ENCODE measurements at regions not wholly inside any gene's neighbourhood (a gene's known extent, or its start where the extent isn't known, plus 50 kb on each side); places are given as distances from the start of the nearest gene placed in this dataset.

- no peaks in the 10 kb centered on the region for H3K27me3 ChIP-seq (ENCODE audit: control insufficient read depth, insufficient read depth, low read length)
- CTCF ChIA-PET, result no interaction called here
- DNase-seq (ENCODE audit: low read depth, low spot score), result no peak
- no peaks in the 10 kb centered on the region for H3K36me3 ChIP-seq (ENCODE audit: control insufficient read depth, insufficient read depth, low read length)
- POLR2A ChIA-PET, result no interaction called here
- H3K4me1 ChIP-seq (ENCODE audit: control insufficient read depth, insufficient read depth, low read length), result no peaks in the 10 kb centered on the region
- BruUV-seq (replicated peaks), result no TSS peak
- H3K4me3 ChIP-seq (ENCODE audit: low read depth in 2 of 2, low read length in 2 of 2), result no peak overlapping the region
- intact Hi-C loops (cut with micrococcal nuclease; ENCODE audit: unreplicated experiment), result no loop called here
- H3K27ac ChIP-seq (ENCODE audit: low read length), result no peak overlapping the region
- TF ChIP-seq CTCF (IDR thresholded peaks at IDR 0.05) (no peak), TCF7L2 (IDR thresholded peaks at IDR 0.05; ENCODE audit: low read depth, low read length) (no peak), POLR2AphosphoS5 (IDR thresholded peaks at IDR 0.05; ENCODE audit: low read depth, low read length) (no peak), SIN3A (IDR thresholded peaks at IDR 0.05; ENCODE audit: borderline replicate concordance, insufficient read depth, low read depth, low read length) (no peak)
- H3K9me3 ChIP-seq (ENCODE audit: control insufficient read depth, insufficient read depth, low read depth, low read length), result no peaks in the 10 kb centered on the region
- in situ Hi-C loops (cut with HindIII; ENCODE audit: low pct_unique_long_range_greater_than_20kb, low sequenced_read_pairs), result no loop called here
- ATAC-seq, result no peak
Measured at GRCh38 chr4:63459329-63459728, 949.9 kb downstream of the TECRL start.

- no peak overlapping the region for H3K27ac ChIP-seq (ENCODE audit: low read length)
- POLR2A ChIA-PET, result no interaction called here
- in situ Hi-C loops (cut with HindIII; ENCODE audit: low pct_unique_long_range_greater_than_20kb, low sequenced_read_pairs), result no loop called here
- H3K4me3 ChIP-seq (ENCODE audit: low read depth in 2 of 2, low read length in 2 of 2), result no peak overlapping the region
- CTCF ChIA-PET, result no interaction called here
- TF ChIP-seq SIN3A (IDR thresholded peaks at IDR 0.05; ENCODE audit: borderline replicate concordance, insufficient read depth, low read depth, low read length), result no peak
- no peaks in the 10 kb centered on the region for H3K9me3 ChIP-seq (ENCODE audit: control insufficient read depth, insufficient read depth, low read depth, low read length)
- H3K27me3 ChIP-seq (ENCODE audit: control insufficient read depth, insufficient read depth, low read length), result no peaks in the 10 kb centered on the region
- no peaks in the 10 kb centered on the region for H3K36me3 ChIP-seq (ENCODE audit: control insufficient read depth, insufficient read depth, low read length)
- ATAC-seq (no peak), DNase-seq (ENCODE audit: low read depth, low spot score) (no peak)
- no TSS peak for BruUV-seq (replicated peaks)
- no peaks in the 10 kb centered on the region for H3K4me1 ChIP-seq (ENCODE audit: control insufficient read depth, insufficient read depth, low read length)
- intact Hi-C loops (cut with micrococcal nuclease; ENCODE audit: unreplicated experiment), result no loop called here
Measured at GRCh38 chr4:63458010-63458409, 951.2 kb downstream of the TECRL start.

GRCh38 chr4:63440236-63440635 is 969.0 kb downstream of the TECRL start:
- DNase-seq (ENCODE audit: low read depth, low spot score) (no peak), ATAC-seq (no peak)
- no TSS peak for BruUV-seq (replicated peaks)
- CTCF ChIA-PET, result no interaction called here
- POLR2A ChIA-PET, result interaction anchor here (0.6 kb wide), 1 partner anchor 1123 kb away, joined by 4 read pairs; no protein-coding TSS in a partner anchor
- Histone ChIP-seq H3K27me3 (ENCODE audit: control insufficient read depth, insufficient read depth, low read length) (no peaks in the 10 kb centered on the region), H3K9me3 (ENCODE audit: control insufficient read depth, insufficient read depth, low read depth, low read length) (no peaks in the 10 kb centered on the region), H3K36me3 (ENCODE audit: control insufficient read depth, insufficient read depth, low read length) (no peaks in the 10 kb centered on the region), H3K27ac (ENCODE audit: low read length) (no peak overlapping the region), H3K4me1 (ENCODE audit: control insufficient read depth, insufficient read depth, low read length) (no peaks in the 10 kb centered on the region), H3K4me3 (ENCODE audit: low read depth in 2 of 2, low read length in 2 of 2) (no peak overlapping the region)
- no peak for TF ChIP-seq CTCF (IDR thresholded peaks at IDR 0.05)
- no peak for TF ChIP-seq POLR2AphosphoS5 (IDR thresholded peaks at IDR 0.05; ENCODE audit: low read depth, low read length)
- no peak for TF ChIP-seq TCF7L2 (IDR thresholded peaks at IDR 0.05; ENCODE audit: low read depth, low read length)
- no peak for TF ChIP-seq SIN3A (IDR thresholded peaks at IDR 0.05; ENCODE audit: borderline replicate concordance, insufficient read depth, low read depth, low read length)
- TF ChIP-seq REST (IDR thresholded peaks at IDR 0.05; ENCODE audit: insufficient read depth in 1 of 2, low read depth in 2 of 2, low read length in 1 of 2), result no peak
- intact Hi-C loops (cut with micrococcal nuclease; ENCODE audit: unreplicated experiment) (no loop called here), in situ Hi-C loops (cut with HindIII; ENCODE audit: low pct_unique_long_range_greater_than_20kb, low sequenced_read_pairs) (no loop called here)

Data from Panc1 (cell line).